Glutamatergic neuron (in vitro differentiated cells): ENCODE measurements at regions not wholly inside any gene's neighbourhood (a gene's known extent, or its start where the extent isn't known, plus 50 kb on each side); places are given as distances from the start of the nearest gene placed in this dataset.

Source experiments
- DNase-seq: peaks from one replicate; pipeline ENCODE4 v3.0.0; 2022
- H3K27ac Mint-ChIP-seq: one replicate; pipeline ENCODE4 v1.8.0; 2020; ENCODE audit warnings: mild to moderate bottlenecking, mixed read lengths, inconsistent platforms; ENCODE audit not compliant: unreplicated experiment
- H3K27me3 Mint-ChIP-seq: one replicate; pipeline ENCODE4 v1.8.0; 2020; ENCODE audit warnings: mild to moderate bottlenecking, moderate library complexity, mixed read lengths, inconsistent platforms; ENCODE audit not compliant: unreplicated experiment
- H3K36me3 Mint-ChIP-seq: one replicate; pipeline ENCODE4 v1.8.0; 2020; ENCODE audit warnings: mild to moderate bottlenecking, mixed read lengths, inconsistent platforms; ENCODE audit not compliant: unreplicated experiment
- H3K4me1 Mint-ChIP-seq: one replicate; pipeline ENCODE4 v1.8.0; 2020; ENCODE audit warnings: mild to moderate bottlenecking, low read depth, mixed read lengths, inconsistent platforms; ENCODE audit not compliant: unreplicated experiment
- H3K4me3 Mint-ChIP-seq: one replicate; pipeline ENCODE4 v1.8.0; 2020; ENCODE audit warnings: mild to moderate bottlenecking, mixed read lengths, inconsistent platforms; ENCODE audit not compliant: unreplicated experiment
- H3K9me3 Mint-ChIP-seq: one replicate; pipeline ENCODE4 v1.8.0; 2020; ENCODE audit warnings: mild to moderate bottlenecking, moderate library complexity, mixed read lengths, inconsistent platforms; ENCODE audit not compliant: unreplicated experiment
- CTCF ChIP-seq: fragments of 200-600 bp; sonication (generic); IDR thresholded peaks from one replicate; pipeline ENCODE4 v1.5.0; 2021; ENCODE audit not compliant: partially characterized antibody, unreplicated experiment

- H3K27ac Mint-ChIP-seq: no peak overlapping the region
- TF ChIP-seq CTCF: no peak
- H3K4me3 Mint-ChIP-seq: no peak overlapping the region
These were observed 92.2 kb downstream of the MID1IP1 start for GRCh38 chrX:38893441-38893840.

GRCh38 chrX:38895775-38896174 is 94.5 kb downstream of the MID1IP1 start:
- H3K4me3 Mint-ChIP-seq: no peak overlapping the region
- TF ChIP-seq CTCF: no peak
- H3K27ac Mint-ChIP-seq: no peak overlapping the region
- H3K9me3 Mint-ChIP-seq: peaks cover 3% of the 10 kb centered on the region
- no peaks in the 10 kb centered on the region for H3K36me3 Mint-ChIP-seq
- H3K27me3 Mint-ChIP-seq: no peaks in the 10 kb centered on the region
- DNase-seq: no peak
- no peaks in the 10 kb centered on the region for H3K4me1 Mint-ChIP-seq

More at GRCh38 chrX:38893441-38893840, 92.2 kb downstream of the MID1IP1 start:
- Mint-ChIP-seq H3K36me3 (no peaks in the 10 kb centered on the region), H3K27me3 (no peaks in the 10 kb centered on the region), H3K4me1 (no peaks in the 10 kb centered on the region), H3K9me3 (peaks cover 3% of the 10 kb centered on the region)
- no peak for DNase-seq

DNA sequence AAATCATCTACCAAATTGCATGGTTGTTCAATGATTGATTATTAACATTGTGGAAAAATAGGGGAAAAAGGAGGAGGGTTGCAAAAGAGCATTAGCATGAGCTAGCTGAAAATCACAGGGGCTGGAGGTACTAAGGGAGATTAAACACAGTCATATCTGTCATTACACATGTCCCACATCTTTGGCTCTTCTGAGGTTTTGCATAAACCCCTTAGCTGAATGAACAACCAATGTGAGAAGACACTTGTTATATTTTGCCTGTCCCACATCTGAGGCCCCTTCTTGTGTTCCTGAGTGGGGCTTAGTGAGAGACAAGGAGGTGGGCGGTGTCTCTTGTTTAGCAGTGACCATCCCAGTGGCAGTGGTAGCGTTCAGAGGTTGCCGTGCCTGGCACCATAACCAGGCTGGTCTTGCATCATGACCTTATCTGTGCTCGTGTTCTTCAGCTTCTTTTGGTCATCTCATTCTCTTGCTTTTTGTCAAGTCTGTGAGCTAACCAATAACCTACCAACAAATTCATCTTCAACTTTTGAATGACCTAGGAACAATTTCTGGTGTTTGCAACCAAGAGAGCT is 95.6 kb downstream of the MID1IP1 start:
- H3K27me3 Mint-ChIP-seq: no peaks in the 10 kb centered on the region
- H3K9me3 Mint-ChIP-seq: peaks cover 3% of the 10 kb centered on the region
- no peak for TF ChIP-seq CTCF
- H3K4me3 Mint-ChIP-seq: no peak overlapping the region
- no peaks in the 10 kb centered on the region for H3K4me1 Mint-ChIP-seq
- DNase-seq: no peak
- no peaks in the 10 kb centered on the region for H3K36me3 Mint-ChIP-seq
- H3K27ac Mint-ChIP-seq: no peak overlapping the region

DNA sequence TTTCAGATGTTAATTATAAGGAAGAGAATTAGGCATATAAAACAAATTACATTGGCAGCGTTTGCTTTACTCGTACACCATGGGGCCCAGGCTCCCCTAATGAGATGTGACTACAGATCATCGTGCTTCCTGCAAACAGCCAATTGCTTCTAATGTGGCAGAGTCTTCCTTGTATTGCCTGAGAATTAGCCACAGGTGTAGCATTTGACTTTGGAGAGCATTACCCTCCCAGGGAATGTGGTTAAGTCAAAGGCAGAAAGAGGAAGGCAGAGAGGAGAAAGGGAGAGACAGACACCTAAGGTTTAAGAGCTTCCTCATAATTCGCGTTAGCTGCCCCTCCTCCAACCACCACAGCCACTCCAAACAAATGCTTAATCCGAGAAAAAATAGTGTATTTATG is 97.0 kb downstream of the MID1IP1 start:
- no peak for DNase-seq
- Mint-ChIP-seq H3K4me3 (no peak overlapping the region), H3K9me3 (peaks cover 1% of the 10 kb centered on the region), H3K36me3 (no peaks in the 10 kb centered on the region), H3K4me1 (no peaks in the 10 kb centered on the region), H3K27me3 (no peaks in the 10 kb centered on the region), H3K27ac (no peak overlapping the region)
- TF ChIP-seq CTCF: no peak

GRCh38 chrX:38899650-38900049 is 98.4 kb downstream of the MID1IP1 start:
- no peak overlapping the region for H3K27ac Mint-ChIP-seq
- H3K27me3 Mint-ChIP-seq: no peaks in the 10 kb centered on the region
- no peak overlapping the region for H3K4me3 Mint-ChIP-seq
- no peak for TF ChIP-seq CTCF
- H3K36me3 Mint-ChIP-seq: no peaks in the 10 kb centered on the region
- no peak for DNase-seq
- peaks cover 1% of the 10 kb centered on the region for H3K9me3 Mint-ChIP-seq
- no peaks in the 10 kb centered on the region for H3K4me1 Mint-ChIP-seq
